C4-2B (cell line): ENCODE measurements at regions not wholly inside any gene's neighbourhood (a gene's known extent, or its start where the extent isn't known, plus 50 kb on each side); places are given as distances from the start of the nearest gene placed in this dataset.

ENCODE experiments used
- CTCF ChIP-seq: fragments of 450-650 bp; conservative IDR thresholded peaks from 2 replicates; pipeline ENCODE4 v1.5.1; 2017; ENCODE audit warnings: mild to moderate bottlenecking
- ZFX ChIP-seq: fragments of 450-650 bp; IDR thresholded peaks from 2 replicates; pipeline ENCODE4 v1.6.1; 2017

- TF ChIP-seq CTCF, result no peak
- no peak for TF ChIP-seq ZFX
These were observed 825.4 kb downstream of the SORCS3 start for GRCh38 chr10:105466521-105466920.
